ENCODE measurements at regions not wholly inside any gene's neighbourhood (a gene's known extent, or its start where the extent isn't known, plus 50 kb on each side); places are given as distances from the start of the nearest gene placed in this dataset.

DNA sequence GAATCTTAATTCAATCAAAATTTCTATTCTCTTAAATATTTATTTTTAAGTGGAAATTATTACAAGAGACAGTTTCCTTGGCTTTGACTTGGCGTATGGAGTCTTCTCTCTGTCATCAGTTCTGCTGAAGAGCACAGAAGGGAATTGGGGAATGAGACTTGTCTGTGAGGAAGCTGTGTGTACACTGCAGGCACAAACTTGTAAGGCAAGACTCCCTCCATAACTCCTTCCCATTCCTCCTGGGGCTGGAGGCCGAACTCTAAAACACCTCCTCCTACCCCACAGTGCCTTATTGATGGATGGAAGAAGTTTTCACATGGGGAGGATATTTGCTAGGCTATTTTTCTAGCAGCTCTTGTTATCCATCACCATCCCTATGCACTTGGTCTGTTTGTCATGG is 187.4 kb upstream of the ELL2 start:
- Histone ChIP-seq H3K4me3 (no peak overlapping the region), H3K36me3 (ENCODE audit: low read depth, missing control alignments) (no peaks in the 10 kb centered on the region), H3K27me3 (no peaks in the 10 kb centered on the region), H3K4me1 (no peaks in the 10 kb centered on the region), H3K9me3 (no peaks in the 10 kb centered on the region), H3K27ac (no peak overlapping the region)
- WGBS, 2 donors: 84 to 88% methylated on average over 2 of the region's 2 CpGs
- intact Hi-C loops (cut with DNase I; ENCODE audit: low total_unique reads): no loop called here
- DNase-seq: no peak
- no peak for TF ChIP-seq POLR2A (IDR thresholded peaks at IDR 0.05)
- TF ChIP-seq, protein P1, sequence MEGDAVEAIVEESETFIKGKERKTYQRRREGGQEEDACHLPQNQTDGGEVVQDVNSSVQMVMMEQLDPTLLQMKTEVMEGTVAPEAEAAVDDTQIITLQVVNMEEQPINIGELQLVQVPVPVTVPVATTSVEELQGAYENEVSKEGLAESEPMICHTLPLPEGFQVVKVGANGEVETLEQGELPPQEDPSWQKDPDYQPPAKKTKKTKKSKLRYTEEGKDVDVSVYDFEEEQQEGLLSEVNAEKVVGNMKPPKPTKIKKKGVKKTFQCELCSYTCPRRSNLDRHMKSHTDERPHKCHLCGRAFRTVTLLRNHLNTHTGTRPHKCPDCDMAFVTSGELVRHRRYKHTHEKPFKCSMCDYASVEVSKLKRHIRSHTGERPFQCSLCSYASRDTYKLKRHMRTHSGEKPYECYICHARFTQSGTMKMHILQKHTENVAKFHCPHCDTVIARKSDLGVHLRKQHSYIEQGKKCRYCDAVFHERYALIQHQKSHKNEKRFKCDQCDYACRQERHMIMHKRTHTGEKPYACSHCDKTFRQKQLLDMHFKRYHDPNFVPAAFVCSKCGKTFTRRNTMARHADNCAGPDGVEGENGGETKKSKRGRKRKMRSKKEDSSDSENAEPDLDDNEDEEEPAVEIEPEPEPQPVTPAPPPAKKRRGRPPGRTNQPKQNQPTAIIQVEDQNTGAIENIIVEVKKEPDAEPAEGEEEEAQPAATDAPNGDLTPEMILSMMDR (IDR thresholded peaks at IDR 0.05): no peak

DNA sequence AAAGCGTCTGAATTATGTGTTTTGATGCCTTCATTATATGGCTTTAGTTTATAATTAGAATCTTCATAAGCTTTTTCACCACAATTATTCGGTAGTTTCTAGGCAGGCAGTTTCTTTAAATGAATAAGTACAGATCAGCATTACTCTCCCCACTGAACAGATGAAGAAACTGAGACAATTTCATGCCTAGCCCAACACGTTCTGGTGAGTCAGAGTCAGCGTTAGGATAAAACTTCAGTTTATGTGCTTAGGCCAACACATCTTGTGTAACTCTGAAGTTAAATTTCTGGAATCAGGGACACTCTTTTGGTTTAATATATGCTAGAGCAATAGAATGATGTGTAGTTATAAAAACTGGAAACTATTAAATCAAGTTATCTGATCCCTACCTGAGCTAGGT is 186.7 kb upstream of the ELL2 start:
- H3K27me3 ChIP-seq: no peaks in the 10 kb centered on the region
- no peaks in the 10 kb centered on the region for H3K9me3 ChIP-seq
- no peak for DNase-seq
- TF ChIP-seq, protein P1 (IDR thresholded peaks at IDR 0.05): no peak
- TF ChIP-seq POLR2A (IDR thresholded peaks at IDR 0.05): no peak
- no peaks in the 10 kb centered on the region for H3K4me1 ChIP-seq
- intact Hi-C loops (cut with DNase I; ENCODE audit: low total_unique reads): no loop called here
- no peak overlapping the region for H3K27ac ChIP-seq
- no peak overlapping the region for H3K4me3 ChIP-seq
- WGBS, 2 donors: 91 to 92% methylated on average over 4 of the region's 4 CpGs
- no peaks in the 10 kb centered on the region for H3K36me3 ChIP-seq (ENCODE audit: low read depth, missing control alignments)

DNA sequence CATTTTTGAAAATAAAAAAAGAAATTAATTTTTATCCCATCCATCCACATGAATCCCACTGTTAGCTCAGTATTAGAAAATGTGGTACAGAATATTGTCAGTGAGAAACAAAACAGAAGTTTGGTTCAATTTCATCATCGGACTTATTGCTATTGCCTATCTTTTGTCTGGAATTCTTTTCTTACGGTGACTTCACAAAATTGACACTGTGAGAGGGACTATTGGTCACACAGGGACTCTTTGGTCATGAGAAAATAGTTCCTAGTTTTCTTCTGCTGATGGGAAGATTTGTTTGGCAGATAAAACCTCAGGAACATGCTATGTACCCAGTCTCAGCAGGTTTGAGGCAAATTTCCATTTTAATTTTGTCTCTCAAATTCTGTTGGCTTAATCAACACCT is 186.2 kb upstream of the ELL2 start:
- no peak for DNase-seq
- WGBS, 2 donors: 80 to 87% methylated on average over 2 of the region's 2 CpGs
- Histone ChIP-seq H3K27me3 (no peaks in the 10 kb centered on the region), H3K9me3 (no peaks in the 10 kb centered on the region), H3K27ac (no peak overlapping the region), H3K36me3 (ENCODE audit: low read depth, missing control alignments) (no peaks in the 10 kb centered on the region), H3K4me1 (no peaks in the 10 kb centered on the region), H3K4me3 (no peak overlapping the region)
- TF ChIP-seq, protein P1 (IDR thresholded peaks at IDR 0.05): no peak
- no peak for TF ChIP-seq POLR2A (IDR thresholded peaks at IDR 0.05)
- intact Hi-C loops (cut with DNase I; ENCODE audit: low total_unique reads): no loop called here

DNA sequence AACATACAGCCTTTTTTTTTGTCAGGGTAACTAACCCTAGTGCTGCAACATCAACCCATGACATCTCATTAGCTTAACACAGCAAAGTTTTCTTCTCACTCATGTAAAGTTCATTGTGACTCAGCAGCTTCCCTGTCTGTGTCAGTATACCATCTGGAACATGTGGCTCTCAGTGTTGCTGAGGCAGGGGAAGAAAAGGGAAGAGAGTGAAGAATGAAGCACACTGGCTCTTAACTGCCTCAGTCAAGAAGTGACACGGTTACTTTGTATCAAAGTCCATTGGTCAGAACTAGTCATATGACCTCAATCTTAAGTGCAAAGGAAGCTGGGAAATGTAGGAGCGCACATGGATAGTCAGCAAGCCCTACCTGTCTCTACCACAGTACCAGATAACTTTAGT is 185.0 kb upstream of the ELL2 start:
- intact Hi-C loops (cut with DNase I; ENCODE audit: low total_unique reads): no loop called here
- no peaks in the 10 kb centered on the region for H3K9me3 ChIP-seq
- H3K4me3 ChIP-seq: peak overlapping the region in 1 of 2 donors; percentile 15
- H3K36me3 ChIP-seq (ENCODE audit: low read depth, missing control alignments): no peaks in the 10 kb centered on the region
- no peaks in the 10 kb centered on the region for H3K27me3 ChIP-seq
- DNase-seq: peak; percentile 25
- TF ChIP-seq, protein P1 (IDR thresholded peaks at IDR 0.05): no peak
- no peak for TF ChIP-seq POLR2A (IDR thresholded peaks at IDR 0.05)
- H3K27ac ChIP-seq: no peak overlapping the region
- 48 to 53% methylated on average over 2 of the region's 2 CpGs for WGBS, 2 donors
- no peaks in the 10 kb centered on the region for H3K4me1 ChIP-seq

DNA sequence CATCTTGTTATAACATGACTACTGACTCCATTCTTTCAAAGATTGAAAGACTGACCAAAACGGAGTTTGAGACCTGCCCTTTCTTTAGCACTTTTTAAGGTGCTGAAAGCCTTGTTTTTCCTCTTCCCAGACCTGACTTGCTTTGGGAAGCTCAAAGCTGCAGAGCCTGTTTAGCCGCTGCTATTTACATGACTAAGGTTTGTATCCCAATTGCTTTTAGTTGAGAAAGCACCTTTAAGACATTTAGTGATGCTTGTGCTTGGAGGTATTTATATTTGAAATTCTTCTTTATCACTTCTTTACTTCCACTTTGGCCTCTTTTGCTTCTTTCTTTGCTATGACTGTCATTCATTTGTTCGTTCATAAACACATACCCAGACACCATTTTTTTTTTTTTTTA is 182.6 kb upstream of the ELL2 start:
- H3K9me3 ChIP-seq: no peaks in the 10 kb centered on the region
- intact Hi-C loops (cut with DNase I; ENCODE audit: low total_unique reads): no loop called here
- no peaks in the 10 kb centered on the region for H3K27me3 ChIP-seq
- H3K27ac ChIP-seq: no peak overlapping the region
- no peaks in the 10 kb centered on the region for H3K4me1 ChIP-seq
- H3K36me3 ChIP-seq (ENCODE audit: low read depth, missing control alignments): no peaks in the 10 kb centered on the region
- no peak overlapping the region for H3K4me3 ChIP-seq
- no peak for DNase-seq
- WGBS, 2 donors: 75 to 86% methylated on average over 3 of the region's 3 CpGs
- no peak for TF ChIP-seq POLR2A (IDR thresholded peaks at IDR 0.05)
- TF ChIP-seq, protein P1 (IDR thresholded peaks at IDR 0.05): no peak
